MCF 10A (cell line): ENCODE measurements at regions not wholly inside any gene's neighbourhood (a gene's known extent, or its start where the extent isn't known, plus 50 kb on each side); places are given as distances from the start of the nearest gene placed in this dataset.

Experiments
- BruUV-seq: library from RNA; stranded (reverse); fragments of 400-500 nt; replicated peaks from 2 replicates; lab custom pipeline; 2021; lab: Mats Ljungman, UMichigan
- CTCF ChIA-PET: fragments of 300-600 bp; sonication (Branson Sonifier 250); formaldehyde crosslinking; extraction: SDS; loops from one replicate; lab custom pipeline; 2021; ENCODE audit warnings: antibody characterized with exemption, inconsistent platforms; lab: Yijun Ruan, JAX
- POLR2A ChIA-PET: fragments of 300-600, 350-650 bp; sonication (Branson Sonifier 250); formaldehyde crosslinking; extraction: SDS; loops from one replicate; lab custom pipeline; 2020; ENCODE audit warnings: antibody characterized with exemption, inconsistent platforms; lab: Yijun Ruan, JAX
- DNase-seq: peaks from one replicate; pipeline ENCODE4 v3.0.0-alpha.2; 2018; ENCODE audit not compliant: unreplicated experiment
- H3K27ac Mint-ChIP-seq: one replicate; pipeline ENCODE4 v1.8.0; 2022; ENCODE audit warnings: mild to moderate bottlenecking, low read depth, mixed read lengths; ENCODE audit not compliant: unreplicated experiment
- H3K27me3 Mint-ChIP-seq: one replicate; pipeline ENCODE4 v1.8.0; 2022; ENCODE audit warnings: mixed read lengths; ENCODE audit not compliant: insufficient read depth, unreplicated experiment
- H3K36me3 Mint-ChIP-seq: one replicate; pipeline ENCODE4 v1.8.0; 2022; ENCODE audit warnings: mild to moderate bottlenecking, moderate library complexity, mixed read lengths; ENCODE audit not compliant: insufficient read depth, unreplicated experiment
- H3K4me1 Mint-ChIP-seq: one replicate; pipeline ENCODE4 v1.8.0; 2022; ENCODE audit warnings: mixed read lengths; ENCODE audit not compliant: insufficient read depth, unreplicated experiment
- H3K4me3 Mint-ChIP-seq: one replicate; pipeline ENCODE4 v1.8.0; 2022; ENCODE audit warnings: mild to moderate bottlenecking, moderate library complexity, mixed read lengths; ENCODE audit not compliant: unreplicated experiment
- H3K9me3 Mint-ChIP-seq: one replicate; pipeline ENCODE4 v1.8.0; 2022; ENCODE audit warnings: mixed read lengths; ENCODE audit not compliant: unreplicated experiment
- CTCF ChIP-seq: fragments of 200-600 bp; IDR thresholded peaks from one replicate; pipeline ENCODE4 v1.8.0; 2022; ENCODE audit warnings: antibody characterized with exemption, mild to moderate bottlenecking; ENCODE audit not compliant: unreplicated experiment
- intact Hi-C: fragments of 100-400 bp; cut with micrococcal nuclease; formaldehyde crosslinking; loops from 2 replicates; pipeline ENCODE4 v1.14.1; 2022

GRCh38 chr18:22494771-22495170, 77.1 kb upstream of the CTAGE1 start:
- POLR2A ChIA-PET: interaction anchor here (0.7 to 1.1 kb wide), 2 partner anchors 68 to 1441 kb away, joined by 3 read pairs; no protein-coding TSS in a partner anchor
- Mint-ChIP-seq H3K27ac (no peak overlapping the region), H3K36me3 (no peaks in the 10 kb centered on the region), H3K4me1 (peaks cover 6% of the 10 kb centered on the region), H3K4me3 (no peak overlapping the region), H3K9me3 (no peaks in the 10 kb centered on the region), H3K27me3 (no peaks in the 10 kb centered on the region)
- BruUV-seq: no TSS peak
- intact Hi-C loops: no loop called here
- no peak for TF ChIP-seq CTCF
- CTCF ChIA-PET: interaction anchor here (0.6 kb wide), 1 partner anchor 507 kb away, joined by 5 read pairs; no protein-coding TSS in a partner anchor
- DNase-seq: no peak

DNA sequence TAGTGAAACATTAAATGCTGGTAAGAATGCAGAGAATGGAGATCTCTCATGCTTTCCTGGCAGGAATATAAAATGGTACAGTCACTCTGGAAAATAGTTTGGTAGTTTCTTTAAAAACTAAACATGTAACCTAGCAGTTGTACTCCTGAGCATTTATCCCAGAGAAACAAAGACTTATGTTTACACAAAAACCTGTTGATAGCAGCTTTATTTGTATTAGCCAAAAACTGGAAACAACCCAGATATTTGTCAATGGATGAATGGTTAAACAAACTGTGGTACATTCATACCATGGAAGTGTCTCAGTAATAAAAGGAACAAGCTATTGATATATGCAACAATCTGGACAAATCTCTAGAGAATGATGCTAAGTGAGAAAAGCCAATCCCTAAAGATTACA, 81.7 kb upstream of the CTAGE1 start:
- no peaks in the 10 kb centered on the region for H3K27me3 Mint-ChIP-seq
- intact Hi-C loops: no loop called here
- H3K36me3 Mint-ChIP-seq: no peaks in the 10 kb centered on the region
- POLR2A ChIA-PET: no interaction called here
- H3K4me1 Mint-ChIP-seq: peaks cover 6% of the 10 kb centered on the region
- DNase-seq: no peak
- no TSS peak for BruUV-seq
- no peak for TF ChIP-seq CTCF
- no peaks in the 10 kb centered on the region for H3K9me3 Mint-ChIP-seq
- H3K27ac Mint-ChIP-seq: no peak overlapping the region
- H3K4me3 Mint-ChIP-seq: no peak overlapping the region
- CTCF ChIA-PET: no interaction called here

DNA sequence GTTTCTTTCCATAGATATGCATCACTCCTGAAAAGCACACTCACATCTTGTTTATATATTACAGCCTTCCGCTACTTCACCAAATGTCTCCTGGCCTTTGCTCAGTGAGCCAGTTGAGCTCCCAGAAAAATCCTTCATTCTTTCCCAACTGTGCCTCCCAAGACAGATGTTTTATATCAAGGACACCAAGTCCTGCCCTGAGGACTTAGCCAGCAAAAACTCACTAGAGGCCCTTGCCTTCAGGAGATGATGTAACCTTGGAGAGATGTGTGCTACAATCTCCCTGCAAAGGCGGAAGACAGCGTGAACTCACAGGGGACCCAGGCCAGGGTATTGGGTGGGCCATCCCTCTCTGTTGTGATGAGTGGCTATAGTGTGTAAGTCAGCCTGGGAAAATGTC, 86.1 kb upstream of the CTAGE1 start:
- no peaks in the 10 kb centered on the region for H3K9me3 Mint-ChIP-seq
- no peak for DNase-seq
- H3K4me3 Mint-ChIP-seq: no peak overlapping the region
- H3K27me3 Mint-ChIP-seq: no peaks in the 10 kb centered on the region
- no peak overlapping the region for H3K27ac Mint-ChIP-seq
- ChIA-PET CTCF (interaction anchor here (0.6 kb wide), 1 partner anchor 960 kb away, joined by 3 read pairs; no protein-coding TSS in a partner anchor), POLR2A (no interaction called here)
- no TSS peak for BruUV-seq
- intact Hi-C loops: no loop called here
- no peak for TF ChIP-seq CTCF
- H3K4me1 Mint-ChIP-seq: no peaks in the 10 kb centered on the region
- H3K36me3 Mint-ChIP-seq: no peaks in the 10 kb centered on the region

DNA sequence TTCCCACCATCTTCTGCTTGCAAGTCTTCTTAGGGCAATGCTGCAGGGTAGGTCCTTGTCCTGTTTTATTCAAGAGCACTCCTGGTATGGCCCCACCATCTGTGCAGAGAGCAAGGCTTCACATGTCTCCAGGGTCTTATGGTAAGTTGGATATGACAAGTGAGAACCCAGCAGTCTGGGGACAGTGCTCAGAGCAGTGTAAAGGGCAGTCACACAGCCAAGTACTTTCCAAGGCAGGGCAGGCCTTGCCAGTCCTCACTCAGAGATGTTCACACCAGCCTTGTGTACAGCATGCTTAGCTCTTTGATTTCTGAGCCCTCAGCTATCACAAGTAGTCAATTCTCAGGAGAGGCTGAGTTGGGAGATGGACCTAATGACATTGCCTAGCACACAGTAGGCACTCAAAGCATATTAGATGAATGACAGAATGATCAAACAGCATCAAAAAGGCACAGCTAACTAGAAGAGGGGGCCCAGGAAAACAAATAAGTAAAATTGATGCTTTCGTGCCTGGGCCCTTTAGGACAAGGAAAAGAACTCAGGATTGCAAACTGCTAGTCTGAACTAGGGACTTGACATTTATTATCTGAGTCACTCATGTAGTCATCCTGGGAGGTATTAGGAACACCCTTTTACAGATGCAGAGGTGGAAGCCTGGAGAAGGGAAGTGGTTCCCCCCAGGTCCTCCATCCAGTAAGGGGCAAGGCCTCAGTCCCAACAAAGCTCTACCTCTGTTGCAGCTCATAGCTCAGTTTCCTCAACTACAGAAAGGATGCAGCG, 86.7 kb upstream of the CTAGE1 start:
- H3K4me3 Mint-ChIP-seq: no peak overlapping the region
- no peak overlapping the region for H3K27ac Mint-ChIP-seq
- H3K36me3 Mint-ChIP-seq: no peaks in the 10 kb centered on the region
- CTCF ChIA-PET: interaction anchor here (0.6 to 0.7 kb wide), 2 partner anchors 14 to 960 kb away, joined by 3 read pairs; no protein-coding TSS in a partner anchor
- POLR2A ChIA-PET: no interaction called here
- no peak for TF ChIP-seq CTCF
- no TSS peak for BruUV-seq
- no peaks in the 10 kb centered on the region for H3K9me3 Mint-ChIP-seq
- peak; percentile 18 for DNase-seq
- H3K27me3 Mint-ChIP-seq: no peaks in the 10 kb centered on the region
- intact Hi-C loops: no loop called here
- no peaks in the 10 kb centered on the region for H3K4me1 Mint-ChIP-seq
